Nephron progenitor cell (in vitro differentiated cells): ENCODE measurements at regions not wholly inside any gene's neighbourhood (a gene's known extent, or its start where the extent isn't known, plus 50 kb on each side); places are given as distances from the start of the nearest gene placed in this dataset.

Experiments
- DNase-seq: peaks from one replicate; pipeline ENCODE4 v3.0.0; 2021
- H3K27ac Mint-ChIP-seq: 2 replicates; pipeline ENCODE4 v1.8.0; 2021; ENCODE audit warnings: mild to moderate bottlenecking, moderate library complexity, mixed read lengths
- H3K27me3 Mint-ChIP-seq: 2 replicates; pipeline ENCODE4 v1.8.0; 2021; ENCODE audit warnings: mild to moderate bottlenecking, low read depth, mixed read lengths; ENCODE audit not compliant: poor library complexity
- H3K36me3 Mint-ChIP-seq: 2 replicates; pipeline ENCODE4 v1.8.0; 2021; ENCODE audit warnings: low read depth, mixed read lengths
- H3K4me1 Mint-ChIP-seq: 2 replicates; pipeline ENCODE4 v1.8.0; 2021; ENCODE audit warnings: mixed read lengths
- H3K4me3 Mint-ChIP-seq: 2 replicates; pipeline ENCODE4 v1.8.0; 2021; ENCODE audit warnings: mild to moderate bottlenecking, moderate library complexity, mixed read lengths
- H3K9me3 Mint-ChIP-seq: 2 replicates; pipeline ENCODE4 v1.8.0; 2021; ENCODE audit warnings: mild to moderate bottlenecking, moderate library complexity, mixed read lengths
- CTCF ChIP-seq: fragments of 200-600 bp; sonication (generic); IDR thresholded peaks from 2 replicates; pipeline ENCODE4 v1.5.0; 2021; ENCODE audit warnings: antibody characterized with exemption

GRCh38 chr18:38045845-38046244, 480.2 kb upstream of the CELF4 start:
- Mint-ChIP-seq H3K27ac (no peak overlapping the region), H3K9me3 (no peaks in the 10 kb centered on the region), H3K27me3 (peaks cover 6% of the 10 kb centered on the region), H3K4me3 (no peak overlapping the region), H3K4me1 (peaks cover 13% of the 10 kb centered on the region), H3K36me3 (no peaks in the 10 kb centered on the region)
- no peak for TF ChIP-seq CTCF
- no peak for DNase-seq

GRCh38 chr18:38042211-38042890, 476.8 kb upstream of the CELF4 start:
- no peak for TF ChIP-seq CTCF
- Mint-ChIP-seq H3K4me3 (no peak overlapping the region), H3K27ac (no peak overlapping the region), H3K9me3 (no peaks in the 10 kb centered on the region), H3K27me3 (peaks cover 2% of the 10 kb centered on the region), H3K4me1 (peaks cover 28% of the 10 kb centered on the region), H3K36me3 (no peaks in the 10 kb centered on the region)
- no peak for DNase-seq

GRCh38 chr18:38038242-38038641, 472.6 kb upstream of the CELF4 start:
- no peak for TF ChIP-seq CTCF
- Mint-ChIP-seq H3K4me3 (no peak overlapping the region), H3K4me1 (peaks cover 28% of the 10 kb centered on the region), H3K27ac (no peak overlapping the region), H3K27me3 (no peaks in the 10 kb centered on the region), H3K9me3 (no peaks in the 10 kb centered on the region), H3K36me3 (no peaks in the 10 kb centered on the region)
- DNase-seq, result no peak

GRCh38 chr18:38035193-38035592, 469.6 kb upstream of the CELF4 start:
- no peak for DNase-seq
- Mint-ChIP-seq H3K9me3 (no peaks in the 10 kb centered on the region), H3K4me3 (no peak overlapping the region), H3K27me3 (peaks cover under 1% of the 10 kb centered on the region), H3K27ac (no peak overlapping the region), H3K36me3 (no peaks in the 10 kb centered on the region), H3K4me1 (peaks cover 8% of the 10 kb centered on the region)
- no peak for TF ChIP-seq CTCF

GRCh38 chr18:38033282-38033681, 467.7 kb upstream of the CELF4 start:
- H3K36me3 Mint-ChIP-seq, result no peaks in the 10 kb centered on the region
- TF ChIP-seq CTCF, result no peak
- no peak for DNase-seq
- H3K9me3 Mint-ChIP-seq, result no peaks in the 10 kb centered on the region
- no peak overlapping the region for H3K4me3 Mint-ChIP-seq
- H3K4me1 Mint-ChIP-seq, result no peaks in the 10 kb centered on the region
- no peak overlapping the region for H3K27ac Mint-ChIP-seq
- peaks cover 5% of the 10 kb centered on the region for H3K27me3 Mint-ChIP-seq

- DNase-seq, result no peak
- Mint-ChIP-seq H3K27ac (no peak overlapping the region), H3K36me3 (no peaks in the 10 kb centered on the region), H3K4me3 (no peak overlapping the region), H3K4me1 (no peaks in the 10 kb centered on the region), H3K9me3 (no peaks in the 10 kb centered on the region), H3K27me3 (peaks cover 5% of the 10 kb centered on the region)
- no peak for TF ChIP-seq CTCF
These were observed 466.9 kb upstream of the CELF4 start for GRCh38 chr18:38032516-38032915.
